Kidney tubule cell (primary cell): ENCODE measurements at regions not wholly inside any gene's neighbourhood (a gene's known extent, or its start where the extent isn't known, plus 50 kb on each side); places are given as distances from the start of the nearest gene placed in this dataset.
A peak's percentile ranks its signal among the peaks of the same experiment; 100 is the strongest.

Source experiments
- DNase-seq: peaks from one replicate; pipeline ENCODE4 v3.0.0-alpha.2; 2018; ENCODE audit warnings: low spot score

GRCh38 chr17:36756695-36757094 is 155.3 kb downstream of the MRM1 start:
- no peak for DNase-seq

GRCh38 chr17:36760425-36760824 is 159.0 kb downstream of the MRM1 start:
- no peak for DNase-seq

GRCh38 chr17:36761203-36761950 is 160.0 kb downstream of the MRM1 start:
- no peak for DNase-seq

- no peak for DNase-seq
Observed at GRCh38 chr17:36765436-36766043, 164.2 kb downstream of the MRM1 start.

GRCh38 chr17:36768394-36768793 is 167.0 kb downstream of the MRM1 start:
- peak; percentile 40 for DNase-seq

- DNase-seq, result no peak
Observed at GRCh38 chr17:36773039-36773438, 164.2 kb upstream of the LHX1 start.

GRCh38 chr17:36777118-36777517 is 160.2 kb upstream of the LHX1 start:
- DNase-seq, result peak; percentile 8

GRCh38 chr17:36778448-36778847 is 158.8 kb upstream of the LHX1 start:
- peak; percentile 89 for DNase-seq

GRCh38 chr17:36779550-36779949 is 157.7 kb upstream of the LHX1 start:
- DNase-seq, result no peak

GRCh38 chr17:36784633-36785032 is 152.6 kb upstream of the LHX1 start:
- DNase-seq, result no peak

GRCh38 chr17:36786867-36787266 is 150.4 kb upstream of the LHX1 start:
- DNase-seq, result no peak

- no peak for DNase-seq
Observed at GRCh38 chr17:36791150-36791941, 145.9 kb upstream of the LHX1 start.

- DNase-seq, result no peak
Observed at GRCh38 chr17:36791942-36792475, 145.3 kb upstream of the LHX1 start.

GRCh38 chr17:36792849-36793248 is 144.4 kb upstream of the LHX1 start:
- DNase-seq, result no peak

- DNase-seq, result no peak
Observed at GRCh38 chr17:36793976-36794375, 143.3 kb upstream of the LHX1 start.

- no peak for DNase-seq
Observed at GRCh38 chr17:36807496-36808179, 129.6 kb upstream of the LHX1 start.

- peak; percentile 13 for DNase-seq
Observed at GRCh38 chr17:36808180-36808661, 129.1 kb upstream of the LHX1 start.

GRCh38 chr17:36812762-36813161 is 124.5 kb upstream of the LHX1 start:
- DNase-seq, result no peak

- no peak for DNase-seq
Observed at GRCh38 chr17:36813357-36813756, 123.9 kb upstream of the LHX1 start.

- DNase-seq, result no peak
Observed at GRCh38 chr17:36813957-36814563, 123.2 kb upstream of the LHX1 start.

GRCh38 chr17:36814958-36815357 is 122.3 kb upstream of the LHX1 start:
- DNase-seq, result no peak
